Gastroesophageal sphincter (tissue), 4 donors: ENCODE measurements at regions not wholly inside any gene's neighbourhood (a gene's known extent, or its start where the extent isn't known, plus 50 kb on each side); places are given as distances from the start of the nearest gene placed in this dataset.

Experiments
- ATAC-seq: fragments of 150-250 bp; one replicate; pipeline ENCODE4 v1.9.1; 2016; ENCODE audit warnings: mild to moderate bottlenecking, moderate library complexity
- H3K27ac ChIP-seq, 4 donors: fragments of 200-600 bp; sonication (generic) in 3 of 4; 1 replicate in 3 of 4; 2 replicates in 1 of 4; pipeline ENCODE4 v1.5.1; 2016 to 2019
- H3K27me3 ChIP-seq: fragments of 200-600 bp; sonication (generic); one replicate; pipeline ENCODE4 v1.5.1; 2019
- H3K36me3 ChIP-seq, 2 donors: fragments of 200-600 bp; sonication (generic); one replicate each; pipeline ENCODE4 v1.5.1; 2019; ENCODE audit warnings: control low read depth in 1 of 2
- H3K4me1 ChIP-seq, 3 donors: fragments of 200-600 bp; sonication (generic); 1 replicate in 2 of 3; 2 replicates in 1 of 3; pipeline ENCODE4 v1.5.1; 2016 to 2019; ENCODE audit warnings: control low read depth in 2 of 3
- H3K4me3 ChIP-seq, 2 donors: fragments of 200-600 bp; sonication (generic); one replicate each; pipeline ENCODE4 v1.5.1; 2019; ENCODE audit warnings: mild to moderate bottlenecking in 1 of 2, moderate library complexity in 1 of 2
- H3K9me3 ChIP-seq, 3 donors: fragments of 200-600 bp; sonication (generic); one replicate each; pipeline ENCODE4 v1.5.1; 2017 to 2019; ENCODE audit warnings: control low read depth in 2 of 3
- CTCF ChIP-seq, 4 experiments: fragments of 200-600 bp in 2 of 4; fragments of 450-650 bp in 2 of 4; sonication (generic) in 1 of 4; IDR thresholded peaks; one replicate each; pipeline ENCODE4 v1.5.1; 2017 to 2019; ENCODE audit warnings: antibody characterized with exemption in 4 of 4, mild to moderate bottlenecking in 2 of 4, moderate library complexity in 2 of 4
- EP300 ChIP-seq: sonication (generic); formaldehyde crosslinking; IDR thresholded peaks from one replicate; pipeline ENCODE4 v1.6.1; 2017; ENCODE audit warnings: antibody characterized with exemption, mild to moderate bottlenecking
- POLR2A ChIP-seq, 2 donors: fragments of 450-650 bp; IDR thresholded peaks; one replicate each; pipeline ENCODE4 v1.6.1; 2017; ENCODE audit warnings: antibody characterized with exemption in 2 of 2, mild to moderate bottlenecking in 2 of 2, moderate library complexity in 1 of 2
- POLR2AphosphoS5 ChIP-seq: sonication (generic); formaldehyde crosslinking; IDR thresholded peaks from one replicate; pipeline ENCODE4 v1.6.1; 2017; ENCODE audit warnings: antibody characterized with exemption
- WGBS, 2 donors: methylation state at CpG; one replicate each; pipeline ENCODE4 v1.1.5; 2018; ENCODE audit warnings: low coverage in 1 of 2; 5-methylcytosine and 5-hydroxymethylcytosine counted together

GRCh38 chr9:86469476-86470250, 115.5 kb upstream of the TUT7 start:
- Histone ChIP-seq H3K36me3 (no peaks in the 10 kb centered on the region), H3K4me1 (peaks cover 0 to 9% (median 0%) of the 10 kb centered on the region in 3 donors), H3K9me3 (no peaks in the 10 kb centered on the region), H3K27me3 (no peaks in the 10 kb centered on the region), H3K4me3 (no peak overlapping the region), H3K27ac (peak overlapping the region in 1 of 4 donors; percentile 35)
- TF ChIP-seq CTCF (IDR thresholded peaks at IDR 0.05) (no peak), POLR2AphosphoS5 (no peak), EP300 (no peak), POLR2A (IDR thresholded peaks at IDR 0.05) (no peak)
- 64 to 65% methylated on average over 8 of the region's 8 CpGs for WGBS, 2 donors
- ATAC-seq, result no peak

DNA sequence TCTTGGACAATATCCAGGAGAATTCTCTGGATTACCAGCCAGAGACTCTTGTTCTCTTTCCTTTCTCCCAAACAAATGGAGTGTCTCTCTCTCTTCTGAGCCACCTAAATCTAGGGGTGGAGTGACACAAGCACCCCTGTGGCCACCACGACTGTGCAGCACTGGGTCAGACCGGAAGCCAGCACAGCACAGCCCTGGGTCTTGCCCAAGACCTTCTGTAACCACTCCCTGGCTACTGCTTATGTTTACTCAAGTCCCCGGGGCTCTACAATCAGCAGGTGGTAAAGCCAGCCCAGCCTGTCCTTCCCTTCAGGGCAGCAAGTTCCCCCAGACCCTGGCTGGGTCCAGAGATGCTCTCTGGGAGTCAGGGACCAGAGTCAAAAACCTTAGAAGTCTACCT, 110.0 kb upstream of the TUT7 start:
- no peak for ATAC-seq
- Histone ChIP-seq H3K4me1 (no peaks in the 10 kb centered on the region), H3K27me3 (no peaks in the 10 kb centered on the region), H3K36me3 (no peaks in the 10 kb centered on the region), H3K27ac (no peak overlapping the region), H3K4me3 (no peak overlapping the region), H3K9me3 (no peaks in the 10 kb centered on the region)
- TF ChIP-seq CTCF (IDR thresholded peaks at IDR 0.05) (no peak), POLR2A (IDR thresholded peaks at IDR 0.05) (no peak), POLR2AphosphoS5 (no peak), EP300 (no peak)
- WGBS, 2 donors, result 40% methylated on average over 1 of the region's 3 CpGs; no CpG with 5 or more reads in 1 of the 2 donors

GRCh38 chr9:86460216-86461002, 106.2 kb upstream of the TUT7 start:
- TF ChIP-seq CTCF (IDR thresholded peaks at IDR 0.05) (no peak), POLR2A (IDR thresholded peaks at IDR 0.05) (no peak), EP300 (no peak), POLR2AphosphoS5 (no peak)
- H3K27me3 ChIP-seq, result no peaks in the 10 kb centered on the region
- no peak for ATAC-seq
- H3K4me3 ChIP-seq, result no peak overlapping the region
- no peaks in the 10 kb centered on the region for H3K9me3 ChIP-seq
- no peak overlapping the region for H3K27ac ChIP-seq
- 72 to 83% methylated on average over 5 to 11 of the region's 11 CpGs for WGBS, 2 donors
- H3K4me1 ChIP-seq, result peaks cover 0 to 2% (median 0%) of the 10 kb centered on the region in 3 donors
- H3K36me3 ChIP-seq, result no peaks in the 10 kb centered on the region

DNA sequence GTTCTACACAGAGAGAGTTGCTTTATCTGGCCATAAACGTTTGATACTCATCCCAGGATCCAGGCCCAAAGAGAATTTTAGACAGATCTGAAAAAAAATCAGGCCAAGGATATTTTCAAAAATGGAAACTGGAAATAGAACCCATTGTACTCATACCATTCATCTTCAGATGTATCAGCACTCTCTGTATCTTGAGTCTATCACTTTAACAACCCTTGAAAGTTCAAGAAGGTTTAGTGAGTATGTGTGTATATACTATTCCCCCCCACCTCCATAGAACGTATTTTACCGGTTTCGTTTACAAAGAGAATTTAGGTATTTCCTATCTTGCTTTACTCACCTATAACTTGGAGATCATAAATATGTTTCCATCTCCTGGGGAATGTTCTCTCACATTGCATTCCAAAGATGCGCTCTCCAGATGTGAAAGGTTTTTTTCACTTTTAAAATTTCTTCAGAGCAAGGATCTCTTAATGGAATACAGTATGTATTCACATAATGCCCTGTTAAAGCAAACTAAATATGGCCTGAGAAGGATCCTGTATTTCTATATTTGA, 105.5 kb upstream of the TUT7 start:
- Histone ChIP-seq H3K4me1 (peaks cover 0 to 9% (median 2%) of the 10 kb centered on the region in 3 donors), H3K4me3 (no peak overlapping the region), H3K9me3 (no peaks in the 10 kb centered on the region), H3K27me3 (no peaks in the 10 kb centered on the region), H3K27ac (no peak overlapping the region), H3K36me3 (no peaks in the 10 kb centered on the region)
- TF ChIP-seq POLR2A (IDR thresholded peaks at IDR 0.05) (no peak), CTCF (IDR thresholded peaks at IDR 0.05) (no peak), POLR2AphosphoS5 (no peak), EP300 (no peak)
- ATAC-seq, result no peak
- WGBS, 2 donors, result 66 to 69% methylated on average over 5 of the region's 5 CpGs
